ENCODE measurements at regions not wholly inside any gene's neighbourhood (a gene's known extent, or its start where the extent isn't known, plus 50 kb on each side); places are given as distances from the start of the nearest gene placed in this dataset.

DNA sequence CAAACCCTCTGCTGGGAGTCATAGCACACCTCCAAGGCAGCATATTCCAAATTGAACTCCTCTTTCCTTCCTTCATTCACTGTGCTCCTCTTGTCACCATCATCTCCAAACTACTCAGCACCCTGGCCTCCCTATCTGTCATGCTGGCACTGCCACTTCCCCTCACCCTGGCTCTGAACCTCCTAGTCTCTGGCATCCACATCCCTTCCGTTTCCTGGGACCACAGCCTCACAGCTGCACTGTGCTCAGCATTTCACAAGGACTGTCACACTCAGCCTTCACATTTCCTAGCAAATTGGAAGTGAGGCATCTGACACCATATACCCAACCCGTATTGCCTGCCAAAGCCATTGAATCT is 124.7 kb downstream of the WDR11 start:
- no peaks in the 10 kb centered on the region for H3K27me3 ChIP-seq
- TF ChIP-seq, protein P1, sequence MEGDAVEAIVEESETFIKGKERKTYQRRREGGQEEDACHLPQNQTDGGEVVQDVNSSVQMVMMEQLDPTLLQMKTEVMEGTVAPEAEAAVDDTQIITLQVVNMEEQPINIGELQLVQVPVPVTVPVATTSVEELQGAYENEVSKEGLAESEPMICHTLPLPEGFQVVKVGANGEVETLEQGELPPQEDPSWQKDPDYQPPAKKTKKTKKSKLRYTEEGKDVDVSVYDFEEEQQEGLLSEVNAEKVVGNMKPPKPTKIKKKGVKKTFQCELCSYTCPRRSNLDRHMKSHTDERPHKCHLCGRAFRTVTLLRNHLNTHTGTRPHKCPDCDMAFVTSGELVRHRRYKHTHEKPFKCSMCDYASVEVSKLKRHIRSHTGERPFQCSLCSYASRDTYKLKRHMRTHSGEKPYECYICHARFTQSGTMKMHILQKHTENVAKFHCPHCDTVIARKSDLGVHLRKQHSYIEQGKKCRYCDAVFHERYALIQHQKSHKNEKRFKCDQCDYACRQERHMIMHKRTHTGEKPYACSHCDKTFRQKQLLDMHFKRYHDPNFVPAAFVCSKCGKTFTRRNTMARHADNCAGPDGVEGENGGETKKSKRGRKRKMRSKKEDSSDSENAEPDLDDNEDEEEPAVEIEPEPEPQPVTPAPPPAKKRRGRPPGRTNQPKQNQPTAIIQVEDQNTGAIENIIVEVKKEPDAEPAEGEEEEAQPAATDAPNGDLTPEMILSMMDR (IDR thresholded peaks at IDR 0.05): no peak

DNA sequence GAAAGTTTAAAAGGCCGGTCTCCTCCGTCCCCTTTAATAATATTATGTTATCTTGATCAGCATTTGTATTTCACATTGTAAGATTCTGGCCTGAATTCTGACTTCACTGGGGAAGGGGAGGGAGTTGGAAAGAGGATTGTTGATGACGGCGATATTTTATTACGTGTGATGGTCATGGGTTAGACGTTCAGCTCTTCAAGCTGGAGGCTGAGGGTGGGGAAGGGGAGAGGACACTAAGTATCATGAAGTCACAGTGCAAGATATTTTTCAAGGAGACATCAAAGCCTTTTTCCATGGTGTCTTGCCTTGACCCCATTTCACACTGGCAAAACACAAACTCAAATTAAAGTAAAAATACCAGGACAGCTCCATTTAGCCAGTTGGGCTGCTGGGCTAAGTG is 126.7 kb downstream of the WDR11 start:
- Histone ChIP-seq H3K36me3 (no peaks in the 10 kb centered on the region), H3K9me3 (no peaks in the 10 kb centered on the region), H3K27ac (no peak overlapping the region), H3K27me3 (no peaks in the 10 kb centered on the region), H3K4me1 (peaks cover 7% of the 10 kb centered on the region), H3K4me3 (no peak overlapping the region), H3K9ac (ENCODE audit: low read depth in 2 of 2, low read length in 2 of 2) (no peak overlapping the region)
- intact Hi-C loops (cut with DNase I): no loop called here
- no peak for DNase-seq
- TF ChIP-seq, protein P1 (IDR thresholded peaks at IDR 0.05): no peak

More for the DNA sequence above, 124.7 kb downstream of the WDR11 start:
- H3K36me3 ChIP-seq: no peaks in the 10 kb centered on the region
- no peak for DNase-seq
- H3K4me3 ChIP-seq: no peak overlapping the region
- peaks cover 7% of the 10 kb centered on the region for H3K4me1 ChIP-seq
- no peaks in the 10 kb centered on the region for H3K9me3 ChIP-seq
- H3K27ac ChIP-seq: no peak overlapping the region
- intact Hi-C loops (cut with DNase I): no loop called here
- no peak overlapping the region for H3K9ac ChIP-seq (ENCODE audit: low read depth in 2 of 2, low read length in 2 of 2)

DNA sequence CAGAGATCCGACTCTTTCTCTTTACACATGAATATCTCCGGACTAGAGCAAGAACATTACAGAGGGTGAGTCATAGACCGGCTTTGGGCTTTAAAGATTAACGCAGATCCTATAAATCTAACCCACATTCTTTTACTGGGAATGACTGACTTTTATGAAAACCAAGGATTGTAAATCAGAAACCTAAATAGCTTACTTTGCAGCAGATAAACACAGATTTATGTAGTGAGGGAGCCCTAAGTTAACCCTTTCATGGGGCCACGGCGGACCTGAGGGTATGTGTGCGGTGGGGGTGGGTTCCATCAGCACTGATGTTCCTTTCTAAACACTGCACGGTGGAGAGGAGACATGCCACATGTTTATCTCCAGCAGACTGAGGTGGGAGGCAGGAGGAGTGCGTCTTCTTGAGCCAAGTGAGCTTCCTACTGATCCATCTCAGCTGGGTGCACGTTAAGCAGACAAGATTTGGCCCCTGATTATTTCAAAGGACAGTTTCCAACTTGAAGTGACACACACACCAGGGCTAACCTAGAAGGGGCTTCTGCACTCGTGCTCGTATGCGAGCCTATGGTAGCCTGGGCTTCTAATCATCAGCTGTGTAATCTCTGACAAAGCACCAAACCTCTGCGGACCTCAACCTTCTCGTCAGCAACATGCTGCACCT is 127.6 kb downstream of the WDR11 start:
- peaks cover 7% of the 10 kb centered on the region for H3K4me1 ChIP-seq
- H3K27me3 ChIP-seq: no peaks in the 10 kb centered on the region
- peak overlapping the region in 1 of 2 donors; percentile 30 for H3K9ac ChIP-seq (ENCODE audit: low read depth in 2 of 2, low read length in 2 of 2)
- peak overlapping the region; percentile 23 for H3K4me3 ChIP-seq
- intact Hi-C loops (cut with DNase I): no loop called here
- peak overlapping the region; percentile 20 for H3K27ac ChIP-seq
- no peaks in the 10 kb centered on the region for H3K9me3 ChIP-seq
- TF ChIP-seq, protein P1 (IDR thresholded peaks at IDR 0.05): no peak
- DNase-seq: peak; percentile 32
- no peaks in the 10 kb centered on the region for H3K36me3 ChIP-seq

DNA sequence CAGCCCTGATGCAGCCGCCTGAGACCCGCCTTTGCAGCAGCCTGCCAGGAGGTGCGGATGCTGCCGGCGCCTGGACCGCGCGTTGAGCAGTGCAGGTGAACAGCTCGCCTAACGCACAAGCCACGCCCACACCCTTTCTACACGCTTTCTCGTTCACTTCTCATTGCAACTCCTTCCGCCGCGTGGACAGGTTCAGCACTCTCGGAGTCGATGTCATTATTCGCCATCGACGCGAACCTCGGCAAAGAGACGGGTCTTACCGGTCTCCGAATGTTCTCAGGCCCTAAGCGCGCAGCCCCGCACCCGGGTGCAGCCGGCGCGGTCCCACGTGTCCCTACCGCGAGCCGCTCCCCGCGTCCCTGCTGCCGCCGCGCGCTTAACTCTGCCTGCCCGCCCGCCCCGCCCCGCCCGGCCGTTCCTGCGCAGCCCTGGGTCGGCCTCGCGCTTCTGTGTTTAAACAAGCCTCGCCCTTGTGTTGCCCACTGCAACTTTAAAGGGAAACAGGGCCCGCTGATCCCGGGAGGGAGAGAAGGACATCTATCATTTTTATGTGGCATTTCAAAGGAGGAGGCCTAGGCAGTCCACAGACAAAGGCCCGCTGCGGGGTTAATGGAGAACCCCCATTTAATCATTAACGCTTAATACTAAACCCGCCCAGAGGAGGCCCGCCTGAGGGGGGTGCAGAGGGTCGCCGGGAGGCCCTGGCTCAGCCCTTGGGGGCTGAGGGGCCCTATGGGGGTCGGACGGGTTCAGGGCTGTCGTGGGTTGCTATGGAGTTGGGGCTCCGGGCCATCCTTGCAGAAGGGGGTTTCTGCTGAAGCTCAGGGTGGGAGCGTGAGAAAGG is 128.5 kb downstream of the WDR11 start:
- intact Hi-C loops (cut with DNase I): no loop called here
- peak overlapping the region; percentile 23 for H3K4me3 ChIP-seq
- no peaks in the 10 kb centered on the region for H3K27me3 ChIP-seq
- peak overlapping the region in 1 of 2 donors; percentile 30 for H3K9ac ChIP-seq (ENCODE audit: low read depth in 2 of 2, low read length in 2 of 2)
- H3K4me1 ChIP-seq: peaks cover 7% of the 10 kb centered on the region
- TF ChIP-seq, protein P1 (IDR thresholded peaks at IDR 0.05): no peak
- no peaks in the 10 kb centered on the region for H3K9me3 ChIP-seq
- no peaks in the 10 kb centered on the region for H3K36me3 ChIP-seq
- peak; percentile 82 for DNase-seq
- peak overlapping the region; percentile 20 for H3K27ac ChIP-seq

DNA sequence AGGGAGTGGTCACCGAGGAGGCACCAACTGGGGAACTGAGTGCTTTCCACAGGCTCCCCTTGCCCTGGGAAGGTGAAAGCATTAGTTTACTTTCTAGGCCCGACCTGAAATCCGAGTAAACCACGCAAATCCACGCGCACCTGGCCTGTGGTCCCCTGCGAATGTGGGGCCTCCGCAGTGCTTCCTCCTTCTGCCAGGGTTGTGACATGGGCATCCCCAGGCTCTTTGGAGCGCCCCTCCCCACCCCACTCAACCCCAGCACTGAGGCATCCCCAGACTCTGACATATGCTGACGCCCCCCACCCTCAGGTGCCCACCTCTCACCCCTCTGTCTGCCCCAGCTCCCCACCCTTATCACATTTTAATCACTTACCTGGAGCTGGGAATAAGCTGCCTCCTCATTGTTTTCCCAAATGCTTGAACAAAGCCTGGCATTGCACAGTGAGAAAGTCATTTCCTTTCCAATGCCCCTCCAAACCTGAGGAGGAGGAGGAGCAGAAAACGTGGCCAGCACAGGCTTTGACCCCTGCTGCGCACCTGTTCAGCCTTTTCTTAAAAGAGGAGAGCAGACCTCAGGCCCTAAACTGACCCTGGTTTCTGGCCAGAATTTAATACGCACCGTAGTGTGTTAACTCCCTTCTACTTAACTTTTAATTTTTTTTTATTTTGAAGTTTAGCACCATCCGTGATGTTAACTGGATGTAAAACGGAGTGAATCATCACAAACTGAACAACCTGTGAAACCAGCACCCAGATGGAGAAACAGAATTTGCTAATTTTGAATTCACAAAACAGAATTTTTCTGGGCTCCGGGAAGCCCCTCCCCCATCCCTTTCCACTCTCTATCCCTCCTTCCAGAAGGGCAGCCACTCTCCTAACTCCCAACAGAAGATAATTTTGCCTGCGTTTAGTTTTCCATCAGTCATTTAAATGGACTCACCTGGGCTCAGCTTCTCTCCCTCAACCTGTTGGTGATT is 129.4 kb downstream of the WDR11 start:
- no peaks in the 10 kb centered on the region for H3K27me3 ChIP-seq
- H3K9me3 ChIP-seq: no peaks in the 10 kb centered on the region
- no peak for DNase-seq
- no peak overlapping the region for H3K4me3 ChIP-seq
- intact Hi-C loops (cut with DNase I): no loop called here
- H3K36me3 ChIP-seq: no peaks in the 10 kb centered on the region
- no peak overlapping the region for H3K27ac ChIP-seq
- no peak overlapping the region for H3K9ac ChIP-seq (ENCODE audit: low read depth in 2 of 2, low read length in 2 of 2)
- H3K4me1 ChIP-seq: peaks cover 7% of the 10 kb centered on the region
- TF ChIP-seq, protein P1 (IDR thresholded peaks at IDR 0.05): no peak
